ENCODE measurements at regions not wholly inside any gene's neighbourhood (a gene's known extent, or its start where the extent isn't known, plus 50 kb on each side); places are given as distances from the start of the nearest gene placed in this dataset.

DNA sequence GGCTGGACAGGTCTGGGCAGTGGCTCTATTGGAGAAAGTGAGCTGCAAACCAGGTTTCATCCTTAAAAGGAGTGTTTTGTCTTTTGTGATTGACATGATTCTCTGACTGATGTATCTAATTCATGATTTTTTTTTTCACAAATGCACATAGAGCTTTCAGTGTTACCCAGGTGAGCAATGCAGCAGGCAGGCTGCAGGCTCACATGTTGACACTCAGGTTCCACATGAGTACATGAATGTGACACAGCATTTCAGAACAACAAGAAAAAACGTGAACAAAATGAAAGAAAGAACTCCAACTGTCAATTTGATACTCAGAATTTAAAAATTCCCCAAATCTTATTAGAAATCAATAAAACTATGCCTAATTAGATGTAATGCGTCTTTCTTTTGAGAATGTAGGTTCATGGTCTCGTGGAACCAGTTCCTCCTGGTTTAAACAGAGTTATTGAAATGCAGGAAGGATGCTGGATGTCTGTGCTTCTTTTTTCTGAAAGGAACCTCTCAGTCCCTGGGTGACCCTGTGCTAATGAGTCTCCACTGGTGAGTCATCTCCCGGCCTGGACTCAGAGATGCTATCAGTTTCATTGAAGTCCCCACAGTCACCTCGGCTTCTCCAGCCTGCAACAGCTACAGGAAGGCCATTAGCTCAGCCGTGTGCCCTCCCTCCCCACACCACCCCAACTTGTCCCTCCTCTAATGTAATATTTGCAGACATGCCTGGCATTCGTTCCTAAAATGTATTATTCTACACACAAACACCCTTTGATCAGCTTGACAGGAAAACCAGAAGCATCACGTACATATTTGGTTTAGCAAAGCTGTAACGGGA is 430.4 kb downstream of the LPIN1 start:
- ATAC-seq (peak; percentile 86), DNase-seq (peak; percentile 68)
- H3K27ac Mint-ChIP-seq = no peak overlapping the region
- H3K4me3 Mint-ChIP-seq = no peak overlapping the region
- ChIA-PET POLR2A (interaction anchor here (0.7 kb wide), 1 partner anchor 170 kb away, joined by 3 read pairs; no protein-coding TSS in a partner anchor), CTCF (no interaction called here)
- TF ChIP-seq CTCF (IDR thresholded peaks at IDR 0.05) = no peak
- H3K9me3 Mint-ChIP-seq = no peaks in the 10 kb centered on the region
- intact Hi-C loops (cut with micrococcal nuclease) = no loop called here
- H3K36me3 Mint-ChIP-seq (ENCODE audit: low read depth) = peaks cover 1% of the 10 kb centered on the region
- peaks cover 37% of the 10 kb centered on the region for H3K4me1 Mint-ChIP-seq (ENCODE audit: low read depth)
- no peaks in the 10 kb centered on the region for H3K27me3 Mint-ChIP-seq

- peak; percentile 68 for ATAC-seq
- ChIA-PET POLR2A (no interaction called here), CTCF (no interaction called here)
- H3K4me3 Mint-ChIP-seq = no peak overlapping the region
- TF ChIP-seq CTCF (IDR thresholded peaks at IDR 0.05) = no peak
- peak; percentile 53 for DNase-seq
- peaks cover 37% of the 10 kb centered on the region for H3K4me1 Mint-ChIP-seq (ENCODE audit: low read depth)
- H3K27me3 Mint-ChIP-seq = no peaks in the 10 kb centered on the region
- H3K36me3 Mint-ChIP-seq (ENCODE audit: low read depth) = peaks cover 1% of the 10 kb centered on the region
- intact Hi-C loops (cut with micrococcal nuclease) = no loop called here
- peak overlapping the region; percentile 70 for H3K27ac Mint-ChIP-seq
- H3K9me3 Mint-ChIP-seq = no peaks in the 10 kb centered on the region
Observed at GRCh38 chr2:12177455-12178288, 431.2 kb downstream of the LPIN1 start.

- no peak overlapping the region for H3K4me3 Mint-ChIP-seq
- no peaks in the 10 kb centered on the region for H3K9me3 Mint-ChIP-seq
- TF ChIP-seq CTCF (IDR thresholded peaks at IDR 0.05) = no peak
- ChIA-PET CTCF (no interaction called here), POLR2A (interaction anchor here (0.6 kb wide), 1 partner anchor 162 kb away, joined by 3 read pairs; no protein-coding TSS in a partner anchor)
- H3K4me1 Mint-ChIP-seq (ENCODE audit: low read depth) = peaks cover 37% of the 10 kb centered on the region
- no peak for DNase-seq
- peaks cover 1% of the 10 kb centered on the region for H3K36me3 Mint-ChIP-seq (ENCODE audit: low read depth)
- no peaks in the 10 kb centered on the region for H3K27me3 Mint-ChIP-seq
- ATAC-seq = no peak
- intact Hi-C loops (cut with micrococcal nuclease) = no loop called here
- H3K27ac Mint-ChIP-seq = peak overlapping the region; percentile 70
Observed at GRCh38 chr2:12178289-12179080, 432.1 kb downstream of the LPIN1 start.

DNA sequence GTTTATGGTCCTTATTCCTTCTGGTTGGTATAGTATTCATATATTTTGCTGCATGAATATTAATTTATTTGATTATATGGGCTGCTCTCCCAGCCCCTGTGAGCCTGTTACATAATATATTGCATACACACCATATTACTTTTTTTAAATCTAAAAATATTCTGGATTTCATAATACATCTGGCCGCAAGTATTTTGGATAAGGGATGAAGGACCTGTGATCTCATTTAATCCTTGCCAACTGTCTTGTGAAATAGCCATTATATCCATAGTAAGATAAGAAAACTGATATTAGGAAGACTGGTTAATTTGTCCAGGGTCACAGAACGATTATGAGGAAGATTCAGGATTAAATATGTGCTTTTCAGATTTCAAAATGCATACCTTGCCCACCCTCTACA is 433.6 kb downstream of the LPIN1 start:
- Mint-ChIP-seq H3K27ac (no peak overlapping the region), H3K4me3 (no peak overlapping the region), H3K4me1 (ENCODE audit: low read depth) (peaks cover 35% of the 10 kb centered on the region), H3K27me3 (no peaks in the 10 kb centered on the region), H3K9me3 (no peaks in the 10 kb centered on the region), H3K36me3 (ENCODE audit: low read depth) (peaks cover 1% of the 10 kb centered on the region)
- intact Hi-C loops (cut with micrococcal nuclease) = no loop called here
- no peak for TF ChIP-seq CTCF (IDR thresholded peaks at IDR 0.05)
- ChIA-PET CTCF (interaction anchor here (1.1 to 1.5 kb wide), 3 partner anchors 16 to 827 kb away, joined by 3 to 4 read pairs (median 3); no protein-coding TSS in a partner anchor), POLR2A (no interaction called here)
- ATAC-seq (no peak), DNase-seq (no peak)

Measured in activated CD8-positive, alpha-beta T cell treated with anti-CD3 and anti-CD28 coated beads for 36 hours (primary cell).